ENCODE measurements at regions not wholly inside any gene's neighbourhood (a gene's known extent, or its start where the extent isn't known, plus 50 kb on each side); places are given as distances from the start of the nearest gene placed in this dataset.

DNA sequence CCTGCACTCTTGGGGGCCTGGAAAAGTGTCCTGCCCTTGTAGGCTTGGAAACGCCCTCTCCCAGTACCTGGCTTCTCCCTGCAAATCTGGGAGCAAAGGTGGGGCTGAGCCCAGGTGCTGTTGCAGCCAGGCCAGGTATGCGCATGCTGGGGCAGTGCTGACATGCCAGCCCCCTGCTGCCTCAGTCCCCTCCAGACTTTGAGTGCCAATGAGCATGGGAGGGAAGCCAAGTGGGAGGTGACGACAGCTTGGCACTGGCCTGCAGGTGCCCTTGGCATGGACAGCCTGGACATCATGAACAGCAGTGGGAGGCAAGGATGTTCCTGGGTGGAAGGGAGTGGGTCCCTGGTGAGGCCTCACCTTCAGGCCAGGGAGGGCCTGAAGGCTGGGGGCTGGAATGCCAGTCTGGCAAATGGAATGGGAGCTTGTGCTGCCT lies 1494.4 kb upstream of the NUDT12 start:
- TF ChIP-seq, protein P1, sequence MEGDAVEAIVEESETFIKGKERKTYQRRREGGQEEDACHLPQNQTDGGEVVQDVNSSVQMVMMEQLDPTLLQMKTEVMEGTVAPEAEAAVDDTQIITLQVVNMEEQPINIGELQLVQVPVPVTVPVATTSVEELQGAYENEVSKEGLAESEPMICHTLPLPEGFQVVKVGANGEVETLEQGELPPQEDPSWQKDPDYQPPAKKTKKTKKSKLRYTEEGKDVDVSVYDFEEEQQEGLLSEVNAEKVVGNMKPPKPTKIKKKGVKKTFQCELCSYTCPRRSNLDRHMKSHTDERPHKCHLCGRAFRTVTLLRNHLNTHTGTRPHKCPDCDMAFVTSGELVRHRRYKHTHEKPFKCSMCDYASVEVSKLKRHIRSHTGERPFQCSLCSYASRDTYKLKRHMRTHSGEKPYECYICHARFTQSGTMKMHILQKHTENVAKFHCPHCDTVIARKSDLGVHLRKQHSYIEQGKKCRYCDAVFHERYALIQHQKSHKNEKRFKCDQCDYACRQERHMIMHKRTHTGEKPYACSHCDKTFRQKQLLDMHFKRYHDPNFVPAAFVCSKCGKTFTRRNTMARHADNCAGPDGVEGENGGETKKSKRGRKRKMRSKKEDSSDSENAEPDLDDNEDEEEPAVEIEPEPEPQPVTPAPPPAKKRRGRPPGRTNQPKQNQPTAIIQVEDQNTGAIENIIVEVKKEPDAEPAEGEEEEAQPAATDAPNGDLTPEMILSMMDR (conservative IDR thresholded peaks at IDR 0.05; ENCODE audit: low read depth, low read length) = no peak
- TF ChIP-seq CEBPB (IDR thresholded peaks at IDR 0.05; ENCODE audit: low read depth, low read length) = no peak
- no peak for TF ChIP-seq POLR2A (IDR thresholded peaks at IDR 0.05; ENCODE audit: low read depth, low read length)
- TF ChIP-seq RFX5 (IDR thresholded peaks at IDR 0.05; ENCODE audit: low read depth, low read length) = no peak
- no peak for TF ChIP-seq RCOR1 (IDR thresholded peaks at IDR 0.05; ENCODE audit: insufficient replicate concordance, low read length)
- TF ChIP-seq SMC3 (IDR thresholded peaks at IDR 0.05; ENCODE audit: low read depth, low read length) = no peak
- no peak for TF ChIP-seq FOS (IDR thresholded peaks at IDR 0.05; ENCODE audit: low read depth, low read length)
- TF ChIP-seq MXI1 (IDR thresholded peaks at IDR 0.05; ENCODE audit: borderline replicate concordance, low read depth, low read length) = no peak
- no peak for TF ChIP-seq NFE2L2 (IDR thresholded peaks at IDR 0.05; ENCODE audit: low read depth, low read length)
- no peak for TF ChIP-seq CHD1 (IDR thresholded peaks at IDR 0.05; ENCODE audit: low read depth, low read length)

Measured in IMR-90 (cell line).